HepG2 (cell line): ENCODE measurements at regions not wholly inside any gene's neighbourhood (a gene's known extent, or its start where the extent isn't known, plus 50 kb on each side); places are given as distances from the start of the nearest gene placed in this dataset.

ENCODE experiments used
- CBX5 ChIP-seq: sonication (generic); formaldehyde crosslinking; IDR thresholded peaks from 2 replicates; pipeline ENCODE4 v1.4.0; 2020; ENCODE audit warnings: missing genetic modification reagents, borderline replicate concordance
- CENPBD1 ChIP-seq: sonication (generic); formaldehyde crosslinking; IDR thresholded peaks from 2 replicates; pipeline ENCODE4 v1.8.0; 2022; ENCODE audit warnings: missing genetic modification reagents, low read depth, mild to moderate bottlenecking, borderline replicate concordance
- CTCF ChIP-seq: sonication (generic); formaldehyde crosslinking; IDR thresholded peaks from 2 replicates; pipeline ENCODE4 v1.5.0; 2020; ENCODE audit warnings: mild to moderate bottlenecking, missing genetic modification reagents, moderate library complexity
- EZH2 ChIP-seq: conservative IDR thresholded peaks from 2 replicates; pipeline ENCODE4 v1.6.1; 2012; ENCODE audit warnings: mild to moderate bottlenecking, low read depth, low read length, moderate library complexity
- MTERF4 ChIP-seq: sonication (generic); formaldehyde crosslinking; IDR thresholded peaks from 2 replicates; pipeline ENCODE4 v1.8.0; 2023; ENCODE audit warnings: mild to moderate bottlenecking, missing genetic modification reagents
- MXI1 ChIP-seq: IDR thresholded peaks from 3 replicates; pipeline ENCODE4 v1.6.1; 2012; ENCODE audit warnings: low read depth, low read length, inconsistent platforms, borderline replicate concordance
- RBM22 ChIP-seq: fragments of 200-400 bp; formaldehyde crosslinking; optimal IDR thresholded peaks from 2 replicates; pipeline ENCODE3; 2017; ENCODE audit warnings: mild to moderate bottlenecking, low read length, moderate library complexity
- STAT6 ChIP-seq: sonication (generic); formaldehyde crosslinking; IDR thresholded peaks from 2 replicates; pipeline ENCODE4 v1.4.0; 2020; ENCODE audit warnings: missing genetic modification reagents, mild to moderate bottlenecking, borderline replicate concordance
- TBX3 ChIP-seq: fragments of 450-650 bp; IDR thresholded peaks from 2 replicates; pipeline ENCODE4 v1.6.1; 2017; ENCODE audit warnings: antibody characterized with exemption, mild to moderate bottlenecking, inconsistent platforms, borderline replicate concordance
- U2AF2 ChIP-seq: fragments of 200-400 bp; formaldehyde crosslinking; IDR thresholded peaks from 2 replicates; pipeline ENCODE4 v1.6.1; 2017; ENCODE audit warnings: low read depth, mild to moderate bottlenecking, low read length
- ZBED4 ChIP-seq: sonication (generic); formaldehyde crosslinking; IDR thresholded peaks from 2 replicates; pipeline ENCODE4 v1.4.0; 2020; ENCODE audit warnings: missing genetic modification reagents, borderline replicate concordance
- ZNF329 ChIP-seq: sonication (generic); formaldehyde crosslinking; IDR thresholded peaks from 2 replicates; pipeline ENCODE4 v1.9.0; 2021; ENCODE audit warnings: low read depth, mild to moderate bottlenecking, missing genetic modification reagents
- ZNF740 ChIP-seq: sonication (generic); formaldehyde crosslinking; IDR thresholded peaks from 2 replicates; pipeline ENCODE4 v1.4.0; 2020; ENCODE audit warnings: missing genetic modification reagents

GRCh38 chr2:2851806-2852777 lies 521.0 kb upstream of the MYT1L start:
- TF ChIP-seq MXI1 (no peak), ZBED4 (CRISPR knock-in tag) (no peak), RBM22 (no peak), MTERF4 (CRISPR knock-in tag) (no peak), CENPBD1 (no peak), ZNF329 (no peak), STAT6 (no peak), U2AF2 (no peak), CTCF (CRISPR knock-in tag) (no peak), ZNF740 (CRISPR knock-in tag) (no peak), EZH2 (no peak), TBX3 (no peak), CBX5 (CRISPR knock-in tag) (no peak)
